DND-41 (cell line): ENCODE measurements at regions not wholly inside any gene's neighbourhood (a gene's known extent, or its start where the extent isn't known, plus 50 kb on each side); places are given as distances from the start of the nearest gene placed in this dataset.

ENCODE experiments used
- ATAC-seq: fragments of 200-7000 bp; cut with Tn5 transposase; 3 replicates; pipeline ENCODE4 v1.9.1; 2021; ENCODE audit warnings: low read depth; ENCODE audit not compliant: insufficient read depth
- DNase-seq: peaks from one replicate; pipeline ENCODE4 v3.0.0-alpha.2; 2020
- H2AFZ ChIP-seq: 2 replicates; pipeline ENCODE4 v1.6.0; 2012; ENCODE audit warnings: low read depth, low read length
- H3K27ac ChIP-seq: 2 replicates; pipeline ENCODE4 v1.5.1; 2012; ENCODE audit warnings: low read length, inconsistent platforms
- H3K27me3 ChIP-seq: fragments of 200-600 bp; sonication (generic); 2 replicates; pipeline ENCODE4 v1.6.0; 2012; ENCODE audit warnings: low read length, mild to moderate bottlenecking, inconsistent platforms; ENCODE audit not compliant: insufficient read depth, poor library complexity
- H3K36me3 ChIP-seq: 2 replicates; pipeline ENCODE4 v1.5.1; 2012; ENCODE audit warnings: low read length, inconsistent platforms; ENCODE audit not compliant: insufficient read depth
- H3K4me1 ChIP-seq: 2 replicates; pipeline ENCODE4 v1.5.1; 2012; ENCODE audit warnings: mild to moderate bottlenecking, low read length; ENCODE audit not compliant: insufficient read depth
- H3K4me2 ChIP-seq: 2 replicates; pipeline ENCODE4 v1.6.0; 2012; ENCODE audit warnings: mild to moderate bottlenecking, moderate library complexity, low read length, inconsistent platforms; ENCODE audit not compliant: insufficient read depth
- H3K4me3 ChIP-seq, 2 experiments: fragments of 200-600 bp in 1 of 2; shearing (Covaris generic) in 1 of 2; 2 replicates each; pipeline ENCODE4 v1.5.1; 2012 to 2016; ENCODE audit warnings: inconsistent platforms in 2 of 2, low read length in 2 of 2, mild to moderate bottlenecking in 2 of 2, low read depth in 1 of 2, moderate library complexity in 1 of 2
- H3K79me2 ChIP-seq: 2 replicates; pipeline ENCODE4 v1.6.0; 2012; ENCODE audit warnings: low read length, inconsistent platforms; ENCODE audit not compliant: insufficient read depth
- H3K9ac ChIP-seq: 2 replicates; pipeline ENCODE4 v1.6.0; 2012; ENCODE audit warnings: low read depth, mild to moderate bottlenecking, inconsistent platforms, low read length, moderate library complexity
- H3K9me3 ChIP-seq: 2 replicates; pipeline ENCODE4 v1.5.1; 2012; ENCODE audit warnings: low read length, moderate library complexity, mild to moderate bottlenecking, inconsistent platforms; ENCODE audit not compliant: insufficient read depth, severe bottlenecking
- H4K20me1 ChIP-seq: 2 replicates; pipeline ENCODE4 v1.6.0; 2012; ENCODE audit warnings: low read length; ENCODE audit not compliant: insufficient read depth
- EZH2 ChIP-seq: IDR thresholded peaks from 3 replicates; pipeline ENCODE4 v1.6.1; 2012; ENCODE audit warnings: borderline replicate concordance, low read depth, mild to moderate bottlenecking, moderate library complexity, low read length, inconsistent platforms; ENCODE audit not compliant: severe bottlenecking
- TF ChIP-seq, protein P1 (sequence below): IDR thresholded peaks from 2 replicates; pipeline ENCODE4 v1.5.1; 2012; ENCODE audit warnings: borderline replicate concordance, low read length, moderate library complexity, mild to moderate bottlenecking; ENCODE audit not compliant: poor library complexity, severe bottlenecking; ENCODE audit errors: extremely low read depth

DNA sequence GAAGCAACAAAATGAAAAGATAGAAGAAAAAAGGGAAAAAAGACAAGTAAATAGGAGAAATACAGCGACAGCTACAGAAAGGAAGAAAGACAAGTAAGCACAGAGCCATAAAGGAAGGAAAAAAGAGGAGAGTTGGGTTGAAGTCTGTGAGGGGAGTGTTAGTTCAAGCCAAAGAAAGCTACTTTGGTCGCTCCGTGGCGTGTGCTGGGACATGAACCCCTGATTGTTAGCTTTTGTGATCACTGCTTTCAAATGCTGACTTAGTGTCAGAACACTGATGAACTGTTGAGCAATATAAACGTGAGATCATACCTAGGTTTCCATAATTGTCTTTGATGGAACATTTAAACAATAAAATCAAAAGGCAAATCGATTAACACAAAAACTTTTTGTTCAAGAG, 370.1 kb downstream of the TMEM161B start:
- no peak overlapping the region for H3K4me3 ChIP-seq
- H3K4me1 ChIP-seq: no peaks in the 10 kb centered on the region
- no peaks in the 10 kb centered on the region for H3K79me2 ChIP-seq
- H3K9me3 ChIP-seq: no peaks in the 10 kb centered on the region
- DNase-seq (no peak), ATAC-seq (no peak)
- H3K4me2 ChIP-seq: no peak overlapping the region
- H4K20me1 ChIP-seq: no peaks in the 10 kb centered on the region
- no peaks in the 10 kb centered on the region for H3K36me3 ChIP-seq
- no peaks in the 10 kb centered on the region for H3K27me3 ChIP-seq
- H3K9ac ChIP-seq: no peak overlapping the region
- no peak overlapping the region for H3K27ac ChIP-seq
- no peak overlapping the region for H2AFZ ChIP-seq
- TF ChIP-seq, protein P1, sequence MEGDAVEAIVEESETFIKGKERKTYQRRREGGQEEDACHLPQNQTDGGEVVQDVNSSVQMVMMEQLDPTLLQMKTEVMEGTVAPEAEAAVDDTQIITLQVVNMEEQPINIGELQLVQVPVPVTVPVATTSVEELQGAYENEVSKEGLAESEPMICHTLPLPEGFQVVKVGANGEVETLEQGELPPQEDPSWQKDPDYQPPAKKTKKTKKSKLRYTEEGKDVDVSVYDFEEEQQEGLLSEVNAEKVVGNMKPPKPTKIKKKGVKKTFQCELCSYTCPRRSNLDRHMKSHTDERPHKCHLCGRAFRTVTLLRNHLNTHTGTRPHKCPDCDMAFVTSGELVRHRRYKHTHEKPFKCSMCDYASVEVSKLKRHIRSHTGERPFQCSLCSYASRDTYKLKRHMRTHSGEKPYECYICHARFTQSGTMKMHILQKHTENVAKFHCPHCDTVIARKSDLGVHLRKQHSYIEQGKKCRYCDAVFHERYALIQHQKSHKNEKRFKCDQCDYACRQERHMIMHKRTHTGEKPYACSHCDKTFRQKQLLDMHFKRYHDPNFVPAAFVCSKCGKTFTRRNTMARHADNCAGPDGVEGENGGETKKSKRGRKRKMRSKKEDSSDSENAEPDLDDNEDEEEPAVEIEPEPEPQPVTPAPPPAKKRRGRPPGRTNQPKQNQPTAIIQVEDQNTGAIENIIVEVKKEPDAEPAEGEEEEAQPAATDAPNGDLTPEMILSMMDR: no peak
- TF ChIP-seq EZH2: no peak

- H3K4me3 ChIP-seq: no peak overlapping the region
- H3K36me3 ChIP-seq: no peaks in the 10 kb centered on the region
- DNase-seq: no peak
- no peaks in the 10 kb centered on the region for H3K27me3 ChIP-seq
- H3K4me1 ChIP-seq: no peaks in the 10 kb centered on the region
- H3K9me3 ChIP-seq: no peaks in the 10 kb centered on the region
- H3K4me2 ChIP-seq: no peak overlapping the region
- no peak overlapping the region for H3K9ac ChIP-seq
- no peak for ATAC-seq
- no peaks in the 10 kb centered on the region for H4K20me1 ChIP-seq
- no peaks in the 10 kb centered on the region for H3K79me2 ChIP-seq
- H2AFZ ChIP-seq: no peak overlapping the region
- no peak for TF ChIP-seq EZH2
- TF ChIP-seq, protein P1: no peak
- H3K27ac ChIP-seq: no peak overlapping the region
Measured at GRCh38 chr5:87888139-87888538, 380.5 kb downstream of the TMEM161B start.

DNA sequence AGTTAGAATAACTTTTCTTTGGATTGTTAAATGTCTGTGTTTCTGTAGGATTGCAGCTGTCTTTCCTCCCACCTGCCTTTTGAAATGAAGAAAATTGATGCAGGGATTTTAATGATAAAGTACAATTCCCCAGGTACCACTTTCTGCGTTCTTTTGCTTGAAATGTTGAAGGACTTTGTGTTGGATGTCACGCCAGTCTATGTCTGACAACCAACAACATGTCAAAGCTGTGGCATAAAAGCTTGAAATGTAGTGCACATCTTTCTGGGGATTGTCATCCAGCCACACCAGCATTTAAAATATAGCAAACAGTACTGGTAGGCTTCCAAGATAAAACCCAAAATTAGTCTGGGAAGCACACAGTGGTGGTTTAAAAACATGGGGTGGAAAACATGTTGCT, 381.4 kb downstream of the TMEM161B start:
- H3K27ac ChIP-seq: no peak overlapping the region
- no peak overlapping the region for H3K4me3 ChIP-seq
- ATAC-seq (no peak), DNase-seq (no peak)
- H3K79me2 ChIP-seq: no peaks in the 10 kb centered on the region
- H2AFZ ChIP-seq: no peak overlapping the region
- H4K20me1 ChIP-seq: no peaks in the 10 kb centered on the region
- H3K9ac ChIP-seq: no peak overlapping the region
- no peak overlapping the region for H3K4me2 ChIP-seq
- H3K9me3 ChIP-seq: no peaks in the 10 kb centered on the region
- H3K27me3 ChIP-seq: no peaks in the 10 kb centered on the region
- H3K36me3 ChIP-seq: no peaks in the 10 kb centered on the region
- TF ChIP-seq EZH2: no peak
- TF ChIP-seq, protein P1: no peak
- no peaks in the 10 kb centered on the region for H3K4me1 ChIP-seq

DNA sequence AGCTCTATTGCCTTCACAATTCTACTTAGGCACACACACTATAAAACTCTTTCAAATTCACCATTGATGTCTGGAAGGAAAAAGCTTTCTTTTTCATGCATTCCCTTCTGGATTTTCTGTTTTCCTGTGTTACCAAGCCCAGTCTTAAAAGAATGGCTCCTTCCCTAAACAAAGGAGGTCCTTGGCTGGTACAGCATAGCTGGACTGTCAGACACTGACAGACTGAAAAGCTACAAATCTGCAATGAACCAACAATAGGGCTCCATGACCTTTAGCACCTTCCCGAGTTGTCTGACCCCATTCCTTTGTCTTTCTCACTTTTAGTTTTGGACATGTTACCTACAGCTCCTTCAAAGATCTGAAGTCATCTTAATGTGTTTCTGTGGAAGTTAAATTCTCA, 382.5 kb downstream of the TMEM161B start:
- no peak for ATAC-seq
- H3K27ac ChIP-seq: no peak overlapping the region
- H3K4me2 ChIP-seq: no peak overlapping the region
- H3K9me3 ChIP-seq: no peaks in the 10 kb centered on the region
- TF ChIP-seq EZH2: no peak
- TF ChIP-seq, protein P1: no peak
- H3K9ac ChIP-seq: no peak overlapping the region
- no peak overlapping the region for H3K4me3 ChIP-seq
- H4K20me1 ChIP-seq: no peaks in the 10 kb centered on the region
- no peak for DNase-seq
- H3K36me3 ChIP-seq: no peaks in the 10 kb centered on the region
- no peaks in the 10 kb centered on the region for H3K4me1 ChIP-seq
- no peak overlapping the region for H2AFZ ChIP-seq
- no peaks in the 10 kb centered on the region for H3K79me2 ChIP-seq
- H3K27me3 ChIP-seq: no peaks in the 10 kb centered on the region
